HG03378 (cell line): ENCODE measurements at regions not wholly inside any gene's neighbourhood (a gene's known extent, or its start where the extent isn't known, plus 50 kb on each side); places are given as distances from the start of the nearest gene placed in this dataset.

Experiments
- ATAC-seq: cut with Tn5 transposase; IDR thresholded peaks from one replicate; pipeline ENCODE4 v1.9.1; 2021; ENCODE audit warnings: mild to moderate bottlenecking, moderate library complexity; ENCODE audit not compliant: unreplicated experiment

DNA sequence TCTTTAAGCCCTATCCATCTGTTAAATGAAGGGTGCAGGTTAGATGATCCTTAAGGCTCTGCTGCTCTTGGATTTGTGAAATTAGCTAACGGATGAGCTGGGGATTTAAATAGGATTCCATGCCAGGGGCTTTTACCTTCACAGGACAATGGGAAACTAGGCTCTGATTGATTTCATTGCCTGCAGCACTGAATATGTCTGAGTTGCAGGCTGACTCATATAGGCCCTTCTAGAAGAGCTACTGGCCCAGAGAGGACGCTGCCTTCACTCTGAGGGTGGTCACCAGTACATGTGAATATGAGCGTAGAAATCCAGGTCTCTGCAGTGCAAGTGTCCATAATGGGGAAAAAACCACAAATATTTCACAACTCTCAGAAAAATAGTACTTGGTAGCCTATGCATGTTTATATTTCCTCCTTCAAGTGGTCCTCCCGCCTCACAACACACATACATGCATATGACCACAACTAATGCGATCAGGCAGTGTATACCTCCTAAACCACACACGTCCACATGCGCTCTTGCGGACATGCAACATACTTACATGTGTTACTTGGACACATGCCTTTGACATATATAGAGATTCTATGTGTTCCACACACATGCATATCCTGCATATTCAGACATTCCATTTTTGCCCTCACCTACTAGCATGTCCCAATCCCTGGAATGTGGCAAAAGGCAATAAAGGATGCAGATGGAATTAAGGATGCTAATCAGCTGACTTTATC is 233.8 kb upstream of the JUN start:
- ATAC-seq, result no peak

DNA sequence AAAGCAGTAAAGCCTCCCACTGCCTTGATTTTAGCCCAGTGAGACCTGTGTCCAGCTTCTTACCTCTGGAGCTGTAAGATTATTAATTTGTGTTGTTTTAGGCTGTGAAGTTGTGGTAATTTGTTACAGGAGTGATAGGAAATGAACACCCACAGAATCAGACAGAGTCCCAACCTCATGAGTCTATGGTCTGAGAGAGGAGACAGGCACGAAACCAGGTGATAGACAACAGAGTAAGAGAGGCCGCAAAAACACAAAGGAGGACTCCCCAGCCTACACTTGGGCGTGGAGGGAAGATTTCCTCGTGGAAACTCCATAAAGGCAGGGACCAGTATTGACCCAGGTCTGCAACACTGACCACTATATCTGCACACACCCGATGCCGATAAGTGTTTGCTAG is 234.6 kb upstream of the JUN start:
- ATAC-seq, result no peak

DNA sequence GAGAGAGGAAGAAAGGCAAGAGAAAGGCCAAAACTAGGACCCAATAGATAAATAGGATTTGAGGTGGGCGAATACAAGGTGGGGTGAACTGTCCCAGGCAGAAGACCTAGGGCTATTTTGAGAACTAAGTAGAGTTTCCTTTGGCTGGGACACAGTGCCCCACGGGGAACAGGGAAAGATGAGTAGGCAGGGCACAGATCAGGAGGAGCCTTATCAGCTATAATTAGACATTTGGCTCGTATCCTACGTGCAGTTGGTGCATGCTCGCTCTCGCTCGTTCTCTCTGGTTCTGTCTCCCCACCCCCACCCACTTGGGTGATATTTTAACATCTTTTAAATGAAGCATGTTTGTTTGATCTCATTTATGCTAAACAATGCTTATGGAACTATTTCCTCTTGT is 235.0 kb upstream of the JUN start:
- ATAC-seq, result no peak

DNA sequence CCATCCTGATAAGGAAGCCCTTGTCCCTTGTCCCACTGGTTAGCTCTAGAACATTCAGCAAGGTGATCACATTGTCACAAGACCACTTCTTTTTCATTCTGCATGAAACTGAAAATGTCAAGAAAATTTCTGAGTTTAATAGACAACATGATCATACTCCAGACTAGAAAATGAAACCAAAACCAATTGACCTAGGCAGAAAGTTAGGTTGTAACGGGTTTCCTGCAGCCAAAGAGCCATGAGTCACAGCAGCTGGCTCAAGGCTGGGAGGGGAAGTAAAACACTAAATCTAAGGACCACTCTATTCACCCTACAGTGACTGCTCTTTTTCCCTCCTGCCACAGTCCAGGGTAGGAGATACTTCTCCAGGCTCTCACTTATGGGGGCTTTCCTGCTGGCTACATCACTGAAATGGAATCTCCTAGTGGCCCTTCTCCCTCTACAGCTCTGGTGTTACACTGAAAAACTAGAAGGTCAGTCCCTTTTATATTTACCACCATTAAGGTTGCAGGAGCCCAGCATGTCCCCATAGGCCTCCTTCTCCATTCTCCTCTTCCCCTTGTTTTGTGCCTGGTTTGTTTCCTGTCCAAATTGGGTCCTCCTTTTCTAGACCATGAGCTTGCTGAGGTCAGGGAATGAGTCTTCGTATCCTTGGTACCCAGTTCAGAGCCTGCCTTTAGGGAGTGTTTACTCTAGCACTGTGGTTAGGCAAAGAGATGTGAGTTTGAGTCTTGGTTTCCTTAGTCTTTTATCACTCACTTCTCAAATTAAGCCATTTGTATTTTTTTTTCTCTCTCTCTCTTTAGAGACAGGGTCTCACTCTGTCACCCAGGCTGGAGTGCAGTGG is 236.5 kb upstream of the JUN start:
- peak; percentile 97 for ATAC-seq

DNA sequence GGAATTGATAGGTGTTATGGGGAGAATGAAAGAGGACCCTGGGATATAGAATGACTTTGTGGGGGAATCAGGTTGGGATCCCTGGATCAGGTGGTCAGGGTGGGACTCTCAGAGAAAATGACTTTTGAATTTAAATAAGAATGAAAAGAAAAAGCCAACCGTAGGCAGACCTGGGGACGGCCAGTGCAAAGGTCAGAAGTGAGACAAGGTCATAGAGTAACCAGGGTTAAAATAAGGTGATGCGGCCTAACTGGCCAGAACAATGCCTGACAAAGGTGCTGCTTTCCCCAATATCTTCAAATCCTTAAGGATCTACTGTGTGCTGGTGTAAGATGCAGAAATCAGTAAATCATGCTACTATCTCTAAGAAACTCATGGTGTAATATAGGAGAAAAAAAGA is 238.4 kb upstream of the JUN start:
- no peak for ATAC-seq

DNA sequence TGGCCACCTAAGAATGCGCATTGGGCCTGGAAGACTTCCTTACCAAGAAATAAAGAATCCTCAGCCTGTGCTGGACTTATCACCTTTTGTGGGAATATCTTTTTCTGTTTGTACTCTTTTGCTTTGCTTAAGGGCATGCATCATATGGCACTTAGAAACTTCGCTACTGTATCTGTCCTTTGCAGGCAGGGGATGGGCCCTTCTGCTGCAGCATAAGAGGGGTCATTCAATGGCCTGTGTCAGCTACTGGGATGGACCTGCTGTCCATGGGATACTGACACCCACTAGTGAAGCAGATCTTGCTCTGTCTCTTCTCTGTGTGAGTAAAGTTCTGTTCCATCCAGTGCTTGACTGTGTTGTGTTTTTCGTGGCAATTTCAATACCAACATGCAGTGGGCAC is 239.0 kb upstream of the JUN start:
- no peak for ATAC-seq

DNA sequence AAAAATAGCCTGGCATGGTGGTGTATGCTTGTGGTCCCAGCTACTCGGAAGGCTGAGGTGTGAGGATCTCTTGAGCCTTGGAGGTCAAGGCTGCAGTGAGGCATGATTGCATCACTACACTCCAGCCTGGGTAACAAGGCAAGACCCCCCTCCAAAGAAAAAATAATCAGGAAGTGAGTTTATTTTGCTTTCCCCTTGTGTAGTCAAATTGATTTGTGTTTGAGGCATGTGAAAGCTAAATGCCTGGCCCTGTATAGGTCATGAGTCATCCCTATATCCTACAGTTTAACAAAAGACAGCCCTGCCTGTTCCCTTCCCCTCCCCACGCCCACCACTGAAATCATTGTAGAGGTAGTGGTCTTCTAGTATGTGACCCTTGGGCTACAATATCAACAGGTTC is 241.4 kb upstream of the JUN start:
- no peak for ATAC-seq

DNA sequence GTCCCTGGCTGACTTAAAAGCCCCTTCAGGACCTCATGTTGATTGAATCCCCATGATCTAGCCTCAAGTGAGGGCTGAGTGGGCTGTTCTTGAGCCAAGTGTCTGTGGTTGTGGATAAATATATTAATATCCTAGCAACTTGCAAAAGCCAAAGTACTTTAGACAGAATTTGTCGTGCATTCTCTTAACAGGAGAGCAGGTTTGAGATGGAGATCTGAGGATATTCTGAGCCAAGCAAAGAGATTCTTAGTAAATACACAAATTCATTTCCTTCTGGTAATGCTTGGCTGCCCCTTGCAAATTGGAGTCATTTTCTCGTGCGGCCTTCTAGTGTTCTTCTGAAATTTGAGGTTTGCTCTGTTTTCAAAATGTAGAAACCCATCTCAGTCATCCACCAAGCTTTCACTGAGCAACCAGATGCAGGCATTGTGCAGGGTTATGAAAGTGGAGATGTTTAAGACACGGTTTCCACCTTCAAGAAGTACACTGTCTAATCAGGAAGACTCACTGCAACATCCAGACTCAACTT is 242.1 kb upstream of the JUN start:
- peak; percentile 78 for ATAC-seq

DNA sequence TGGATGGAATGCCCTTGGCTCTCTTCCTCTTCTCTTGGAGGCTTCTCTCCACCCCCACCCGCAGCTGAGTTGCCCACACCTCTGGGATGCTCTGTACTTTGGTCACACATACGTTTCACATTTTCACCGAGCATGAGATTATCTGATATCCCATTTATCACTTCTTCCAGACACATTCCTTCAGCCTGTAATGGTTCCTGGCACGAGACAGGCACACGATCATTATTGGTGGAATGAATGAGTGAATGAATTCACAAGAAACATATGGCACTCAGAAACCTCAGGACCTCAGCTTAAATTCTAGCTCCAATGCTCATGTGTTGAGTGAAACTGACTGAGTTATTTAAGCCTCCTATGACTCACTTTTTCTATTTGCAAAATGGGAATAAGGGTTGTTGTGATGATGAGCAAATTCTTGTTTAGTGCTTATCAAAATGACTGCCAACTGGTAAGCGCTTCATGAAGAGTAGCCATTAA is 242.7 kb upstream of the JUN start:
- peak; percentile 30 for ATAC-seq

DNA sequence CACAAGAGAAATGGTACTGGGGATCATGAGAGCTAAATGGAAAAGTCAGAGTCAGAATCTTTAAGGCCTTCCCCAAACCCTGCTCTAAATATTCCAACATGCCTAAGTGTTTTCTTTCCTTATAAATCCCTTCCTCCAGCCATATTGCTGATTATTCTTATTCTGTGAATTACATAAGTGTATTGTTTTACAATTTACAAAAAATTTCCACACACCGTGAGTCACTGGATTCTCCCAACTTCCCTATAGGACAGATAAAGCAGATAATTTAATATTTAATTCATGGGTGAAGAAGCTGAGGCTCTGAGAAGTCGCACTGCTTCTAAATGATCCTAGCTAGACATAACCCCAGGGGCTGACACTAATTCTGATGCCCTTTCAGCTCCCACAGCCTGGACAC is 243.3 kb upstream of the JUN start:
- no peak for ATAC-seq

DNA sequence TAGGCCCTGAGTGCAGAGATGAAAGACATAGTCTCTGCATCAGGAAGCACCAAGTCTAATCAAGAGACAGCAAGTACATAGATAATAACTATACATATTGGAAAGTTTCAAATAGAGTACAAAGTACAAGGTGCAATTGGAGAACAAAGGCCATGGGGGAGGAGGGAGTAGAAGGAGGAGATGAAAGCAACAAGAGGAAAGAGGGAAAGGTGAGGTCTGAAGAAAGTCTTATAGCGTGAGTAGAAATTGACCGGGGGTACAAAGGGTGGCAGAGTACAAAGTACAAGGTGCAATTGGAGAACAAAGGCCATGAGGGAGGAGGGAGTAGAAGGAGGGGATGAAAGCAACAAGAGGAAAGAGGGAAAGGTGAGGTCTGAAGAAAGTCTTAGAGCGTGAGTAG is 244.2 kb upstream of the JUN start:
- no peak for ATAC-seq

DNA sequence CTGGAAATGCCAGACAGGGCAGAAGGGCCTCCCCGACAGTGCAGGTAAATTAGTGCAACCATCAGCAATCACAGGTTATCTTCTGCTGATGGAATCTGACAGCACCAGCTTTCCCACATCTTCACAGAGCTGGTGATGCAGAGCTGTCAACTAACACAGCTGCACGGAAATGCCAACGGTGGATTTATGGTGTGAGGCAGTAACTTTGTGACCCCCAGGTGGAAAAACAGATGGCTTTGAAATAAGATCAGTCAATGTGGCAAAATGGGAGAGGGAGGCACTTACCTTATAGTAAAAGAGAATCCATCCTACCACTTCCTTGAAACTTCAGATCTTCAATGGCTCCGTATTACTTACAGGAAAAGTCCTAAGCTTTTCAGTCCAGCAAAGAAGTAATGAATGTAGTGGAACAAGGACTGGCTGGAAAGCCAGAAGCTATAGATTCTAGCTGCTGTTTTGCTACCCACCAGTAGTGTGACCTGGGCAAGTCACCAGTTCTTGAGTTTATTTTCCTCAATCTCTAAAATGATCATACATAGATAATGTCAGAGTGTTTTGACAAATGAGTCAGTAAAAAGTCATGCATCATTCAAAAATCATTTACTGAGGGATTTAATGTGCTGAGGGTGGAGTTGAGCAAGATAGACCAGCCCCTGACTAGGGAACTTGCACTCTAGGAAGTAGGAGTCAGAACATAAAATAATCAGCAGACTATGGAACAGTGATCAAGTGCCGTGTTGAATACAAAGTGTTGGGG is 245.7 kb upstream of the JUN start:
- ATAC-seq, result no peak

DNA sequence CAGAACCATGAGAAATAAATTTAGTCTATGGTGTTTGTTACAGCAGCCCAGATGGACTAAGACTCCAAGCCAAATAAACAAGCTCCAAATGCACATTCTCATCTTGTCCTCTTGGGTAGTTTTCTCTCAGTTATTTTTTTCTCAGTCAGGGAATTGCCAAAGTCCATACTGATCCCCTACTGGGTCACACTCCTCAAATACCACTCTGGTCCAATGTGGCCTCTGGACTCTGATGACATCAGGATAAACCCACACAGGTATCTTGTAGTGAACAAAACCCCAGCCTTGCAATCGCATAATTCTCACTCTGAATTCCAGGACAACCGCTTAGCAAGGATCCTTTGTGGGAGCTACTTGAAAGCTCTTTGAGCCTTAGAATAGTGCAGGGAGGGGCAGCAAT is 248.4 kb upstream of the JUN start:
- no peak for ATAC-seq

DNA sequence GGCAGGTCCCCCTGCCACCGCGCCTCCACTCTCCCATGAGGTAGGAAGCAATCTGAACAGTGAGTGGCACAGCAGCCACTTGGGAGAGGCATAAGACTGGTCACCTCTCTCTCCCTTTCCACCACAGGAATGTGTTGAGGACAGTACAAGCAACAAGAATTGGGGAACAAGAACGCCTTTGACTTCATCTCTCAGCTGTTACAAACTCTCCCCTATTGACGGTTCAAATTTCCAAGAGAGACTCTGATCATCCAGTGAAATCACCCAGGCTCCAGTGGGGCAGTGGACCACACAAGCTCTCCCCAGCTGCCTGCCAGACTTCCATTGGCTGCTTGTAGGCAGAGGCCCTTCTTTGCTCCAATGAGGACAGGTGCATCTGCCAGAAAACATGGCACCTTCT is 249.9 kb upstream of the JUN start:
- no peak for ATAC-seq

DNA sequence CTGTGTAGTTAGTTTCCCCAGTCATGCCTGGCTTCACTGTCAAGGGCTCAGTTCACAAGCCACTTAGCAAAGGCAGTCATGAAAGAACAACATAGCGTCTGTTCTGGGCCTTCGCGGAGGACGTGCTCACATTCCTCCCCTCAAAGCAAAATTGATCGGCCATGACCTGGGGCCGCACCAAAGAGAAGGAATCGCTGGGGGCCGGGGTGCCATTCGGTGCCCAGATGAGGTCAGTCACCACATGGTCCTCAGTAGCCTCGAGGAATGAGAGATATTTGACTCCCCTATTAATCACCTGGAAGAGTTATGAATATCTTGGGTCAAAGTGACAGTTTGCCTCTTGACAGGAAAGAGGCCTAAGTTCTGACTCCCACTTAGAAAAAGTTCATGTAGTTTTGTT is 251.1 kb upstream of the JUN start:
- no peak for ATAC-seq

DNA sequence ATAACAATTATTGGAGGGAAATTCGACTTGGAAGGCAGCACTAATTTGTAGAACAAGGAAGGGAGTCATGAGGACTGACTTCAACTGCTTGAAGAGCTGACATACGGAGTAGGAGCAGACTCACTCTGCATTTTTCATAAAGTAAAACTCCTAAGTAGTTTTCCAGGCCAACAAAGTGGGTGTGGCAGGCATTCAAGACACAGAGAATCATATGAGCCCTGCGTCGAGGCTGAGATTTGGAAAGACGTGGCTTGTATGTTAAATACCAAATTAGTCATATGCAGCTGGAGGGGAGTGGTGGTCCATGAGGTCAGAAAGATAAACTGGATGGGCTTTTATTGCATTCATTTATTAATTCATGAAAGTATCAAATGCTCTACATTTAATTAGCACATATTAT is 255.7 kb upstream of the JUN start:
- no peak for ATAC-seq

DNA sequence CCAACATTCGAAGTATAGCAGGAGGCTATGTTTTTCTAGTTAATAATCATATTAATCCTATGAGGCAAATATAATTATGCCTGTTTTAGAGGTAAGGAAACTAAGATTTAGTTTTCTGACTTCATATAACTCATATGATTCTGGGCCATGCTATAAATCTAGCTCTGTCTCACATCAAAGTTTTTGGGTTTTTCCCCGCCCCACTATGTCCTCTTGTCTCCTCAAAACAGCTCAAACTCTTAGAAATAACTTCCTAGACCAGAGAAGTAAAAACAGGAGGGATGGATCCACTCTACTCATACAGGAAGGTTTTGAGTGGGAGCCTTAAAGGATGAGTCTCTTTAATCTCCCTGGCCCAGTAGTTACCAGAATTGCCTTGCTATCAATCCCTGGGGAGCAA is 256.4 kb upstream of the FGGY start:
- no peak for ATAC-seq

DNA sequence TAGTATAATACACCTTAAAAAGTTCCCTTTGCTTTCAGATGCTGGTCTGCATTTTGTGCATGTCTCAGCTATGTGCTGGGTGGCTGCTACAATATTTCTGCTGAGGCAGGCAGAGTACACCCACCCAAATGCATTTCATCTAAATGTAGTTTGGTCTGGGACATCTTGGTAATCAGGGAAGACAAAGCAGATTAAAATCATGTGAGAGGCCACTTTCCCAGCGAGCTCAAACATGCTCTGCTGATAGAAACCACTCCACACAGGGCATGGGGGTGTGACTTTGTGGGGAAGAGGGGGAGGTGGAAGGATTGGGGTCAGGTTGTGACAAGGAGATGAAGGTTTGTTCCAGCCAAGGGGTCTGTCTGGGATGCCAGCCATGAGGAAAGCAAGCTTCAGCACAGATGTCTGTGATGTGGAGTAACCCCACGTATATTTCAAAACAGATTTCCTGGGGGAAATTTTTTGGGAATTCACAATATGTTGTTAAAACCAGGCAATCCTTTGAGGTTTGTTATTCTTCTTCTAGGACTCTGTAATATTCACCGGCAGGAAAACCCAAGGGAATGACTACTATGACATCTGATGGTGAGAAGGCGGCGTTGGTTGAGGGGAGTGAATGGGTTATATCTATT is 255.1 kb upstream of the FGGY start:
- no peak for ATAC-seq

DNA sequence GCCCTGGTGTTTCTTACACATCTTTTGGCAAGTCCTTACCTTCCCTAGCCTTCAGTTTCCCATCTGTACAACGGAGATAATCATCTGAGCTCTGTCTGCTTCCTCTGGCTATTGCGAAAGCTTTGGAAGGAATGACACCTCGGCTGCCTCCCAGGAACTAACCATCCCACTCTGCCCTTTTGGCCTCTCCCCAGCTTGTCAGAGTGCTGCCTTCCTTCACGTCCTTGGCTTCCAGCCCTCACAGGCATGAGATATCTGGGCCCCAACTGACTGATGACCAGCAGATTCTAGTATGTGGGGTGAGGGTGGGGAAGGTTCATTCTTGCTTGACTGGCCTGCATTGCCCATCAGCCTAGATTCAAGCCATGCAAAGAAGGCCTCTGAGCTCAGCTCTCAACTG is 253.1 kb upstream of the FGGY start:
- no peak for ATAC-seq

DNA sequence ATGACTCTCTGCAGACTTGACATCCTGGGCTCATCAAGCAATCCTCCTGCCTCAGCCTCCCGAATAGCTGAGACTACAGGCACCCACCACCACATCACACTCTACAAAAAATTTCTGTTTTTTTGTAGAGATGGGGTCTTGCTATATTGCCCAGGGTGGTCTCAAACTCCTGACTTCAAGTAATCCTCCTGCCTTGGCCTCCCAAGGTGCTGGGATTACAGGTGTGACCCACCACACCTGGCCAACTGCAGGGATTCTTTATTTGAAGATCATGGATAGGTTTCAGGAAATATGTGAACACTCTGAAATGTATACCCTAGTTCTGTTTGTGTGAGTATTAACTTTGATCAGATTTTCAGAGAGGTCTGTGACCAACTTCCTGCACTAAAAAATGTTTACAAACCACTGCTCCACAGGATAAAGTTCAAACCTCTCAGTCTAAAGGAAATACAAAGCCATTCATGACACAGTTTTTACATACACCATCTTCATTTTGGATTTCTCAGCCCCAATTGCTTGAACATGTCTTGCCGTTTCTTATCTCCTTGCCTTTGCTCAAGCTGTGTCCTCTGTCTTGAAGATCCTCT is 252.3 kb upstream of the FGGY start:
- no peak for ATAC-seq

DNA sequence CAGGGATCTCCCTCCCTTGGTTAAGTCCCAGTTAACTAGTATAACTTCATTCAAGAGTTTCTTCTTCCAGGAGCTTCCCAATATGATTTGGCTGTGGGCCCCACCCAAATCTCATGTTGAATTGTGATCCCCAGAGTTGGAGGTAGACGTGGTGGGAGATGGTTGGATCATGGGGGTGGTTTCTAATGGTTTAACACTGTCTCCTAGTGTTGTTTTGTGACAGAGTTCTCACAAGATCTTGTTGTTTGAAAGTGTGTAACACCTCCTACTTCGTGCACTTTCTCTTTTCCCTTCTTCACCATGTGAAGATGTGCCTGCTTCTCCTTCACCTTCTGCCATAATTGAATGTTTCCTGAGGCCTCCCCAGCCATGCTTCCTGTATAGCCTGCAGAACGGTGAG is 251.8 kb upstream of the FGGY start:
- ATAC-seq, result no peak
